K562 (cell line): ENCODE measurements at regions not wholly inside any gene's neighbourhood (a gene's known extent, or its start where the extent isn't known, plus 50 kb on each side); places are given as distances from the start of the nearest gene placed in this dataset.
A peak's percentile ranks its signal among the peaks of the same experiment; 100 is the strongest.

ENCODE experiments used
- ATAC-seq: fragments of 200-7000 bp; cut with Tn5 transposase; 3 replicates; pipeline ENCODE4 v1.9.1; 2020; ENCODE audit warnings: moderate library complexity
- BruUV-seq: library from RNA; stranded (reverse); fragments of 400-500 nt; replicated peaks from 2 replicates; lab custom pipeline; 2021; lab: Mats Ljungman, UMichigan
- CTCF ChIA-PET: fragments of 300-600 bp; formaldehyde crosslinking; extraction: SDS; loops from one replicate; lab custom pipeline; 2021; ENCODE audit warnings: low intra/inter-chr PET ratio; lab: Yijun Ruan, JAX
- POLR2A ChIA-PET: fragments of 300-600, 350-650 bp; sonication (Branson Sonifier 250); formaldehyde crosslinking; extraction: SDS; loops from one replicate; lab custom pipeline; 2021; ENCODE audit warnings: antibody characterized with exemption, inconsistent platforms; lab: Yijun Ruan, JAX
- DNase-seq, 4 experiments: peaks; one replicate each; pipeline versions ENCODE4 v3.0.0 to v3.0.0-alpha.2; 2011 to 2018; ENCODE audit warnings: low spot score in 3 of 4, mixed read lengths in 3 of 4; ENCODE audit errors: extremely low read depth in 1 of 4
- FAIRE-seq: peaks from 2 replicates; lab custom pipeline; 2011; peaks lifted over from hg19 to GRCh38; lab: Jason Lieb, UNC
- H2AFZ ChIP-seq: 2 replicates; pipeline ENCODE4 v1.6.0; 2011; ENCODE audit warnings: low read depth, low read length, control low read depth, inconsistent platforms
- H3K27ac ChIP-seq: fragments of 200-600 bp; 3 replicates; pipeline ENCODE4 v1.8.0; 2011; ENCODE audit warnings: low read depth, mild to moderate bottlenecking, control low read depth, inconsistent platforms, low read length, moderate library complexity, mixed read lengths; ENCODE audit errors: extremely low read depth
- H3K27me3 ChIP-seq, 2 experiments: fragments of 300-600 bp in 1 of 2; 2 replicates in 1 of 2; 3 replicates in 1 of 2; pipeline versions ENCODE4 v1.6.0 to v1.8.0; 2011; ENCODE audit warnings: inconsistent platforms in 2 of 2, low read length in 2 of 2, mild to moderate bottlenecking in 1 of 2, mixed read lengths in 1 of 2, moderate library complexity in 1 of 2; ENCODE audit not compliant: control insufficient read depth in 2 of 2, insufficient read depth in 2 of 2
- H3K36me3 ChIP-seq: fragments of 300-600 bp; 3 replicates; pipeline ENCODE4 v1.8.0; 2011; ENCODE audit warnings: mild to moderate bottlenecking, low read length, inconsistent platforms; ENCODE audit not compliant: control insufficient read depth, insufficient read depth
- H3K4me1 ChIP-seq, 2 experiments: fragments of 200-600 bp in 1 of 2; replicated peaks in 1 of 2; 2 replicates in 1 of 2; 3 replicates in 1 of 2; pipeline versions ENCODE4 v1.5.1 to v1.8.0; 2011; ENCODE audit warnings: inconsistent platforms in 2 of 2, low read length in 2 of 2, mild to moderate bottlenecking in 1 of 2, mixed read lengths in 1 of 2, moderate library complexity in 1 of 2; ENCODE audit not compliant: control insufficient read depth in 2 of 2, insufficient read depth in 2 of 2
- H3K4me2 ChIP-seq: 2 replicates; pipeline ENCODE4 v1.6.1; 2011; ENCODE audit warnings: low read length, control low read depth, inconsistent platforms, mixed read lengths; ENCODE audit not compliant: insufficient read depth
- H3K4me3 ChIP-seq: fragments of 200-600 bp; sonication (generic), shearing (Covaris generic); 2 replicates; pipeline ENCODE4 v1.5.1; 2016; ENCODE audit warnings: control low read depth, inconsistent platforms
- H3K79me2 ChIP-seq: fragments of 200-600 bp; 3 replicates; pipeline ENCODE4 v1.8.0; 2011; ENCODE audit warnings: low read length, inconsistent platforms; ENCODE audit not compliant: control insufficient read depth, insufficient read depth
- H3K9ac ChIP-seq, 2 experiments: 2 replicates each; pipeline versions ENCODE4 v1.6.0 to v1.6.1; 2011; ENCODE audit warnings: low read depth in 2 of 2, low read length in 2 of 2, control low read depth in 1 of 2, inconsistent platforms in 1 of 2, mild to moderate bottlenecking in 1 of 2, mixed read lengths in 1 of 2; ENCODE audit not compliant: insufficient read depth in 1 of 2
- H3K9me1 ChIP-seq: one replicate; pipeline ENCODE4 v1.6.0; 2011; ENCODE audit warnings: inconsistent platforms, mild to moderate bottlenecking, low read length, moderate library complexity; ENCODE audit not compliant: control insufficient read depth, insufficient read depth
- H3K9me3 ChIP-seq: replicated peaks from 2 replicates; pipeline ENCODE4 v1.5.1; 2011; ENCODE audit warnings: low read depth, low read length, inconsistent platforms; ENCODE audit not compliant: control insufficient read depth, insufficient read depth
- H4K20me1 ChIP-seq: replicated peaks from 2 replicates; pipeline ENCODE4 v1.6.1; 2011; ENCODE audit warnings: low read length, inconsistent platforms, mixed read lengths; ENCODE audit not compliant: control insufficient read depth, insufficient read depth
- CHCHD3 ChIP-seq: fragments of 250-450 bp; sonication (Bioruptor Pico); IDR thresholded peaks from 2 replicates; pipeline ENCODE4 v2.1.2; 2022; ENCODE audit warnings: mild to moderate bottlenecking
- ESRRA ChIP-seq: fragments of 450-650 bp; IDR thresholded peaks from 2 replicates; pipeline ENCODE4 v1.6.1; 2014; ENCODE audit warnings: low read depth, mild to moderate bottlenecking, moderate library complexity, borderline replicate concordance
- MTA1 ChIP-seq: fragments of 450-650 bp; IDR thresholded peaks from 2 replicates; pipeline ENCODE4 v1.6.1; 2017; ENCODE audit warnings: borderline replicate concordance
- NR2C2 ChIP-seq, 2 experiments: fragments of 200-800 bp in 1 of 2; sonication (Bioruptor generic) in 1 of 2; sonication (generic) in 1 of 2; formaldehyde crosslinking in 1 of 2; IDR thresholded peaks; 2 replicates each; pipeline versions ENCODE4 v1.6.1 to v1.8.0; 2016 to 2022; ENCODE audit warnings: mild to moderate bottlenecking in 1 of 2, missing compliant biosample characterization in 1 of 2, missing genetic modification characterization in 1 of 2, missing genetic modification reagents in 1 of 2
- RBM22 ChIP-seq: fragments of 200-400 bp; formaldehyde crosslinking; IDR thresholded peaks from 2 replicates; pipeline ENCODE4 v1.6.1; 2018; ENCODE audit warnings: low read length, low read depth; ENCODE audit not compliant: poor library complexity, severe bottlenecking
- SNRNP70 ChIP-seq: fragments of 200-400 bp; formaldehyde crosslinking; optimal IDR thresholded peaks from 2 replicates; pipeline ENCODE3; 2017; ENCODE audit warnings: low read depth, low read length
- TFE3 ChIP-seq: fragments of 450-650 bp; formaldehyde crosslinking; IDR thresholded peaks from 2 replicates; pipeline ENCODE4 v1.4.0; 2020; ENCODE audit warnings: mild to moderate bottlenecking, mixed read lengths
- WGBS: fragments of 100-300 bp; shearing (Covaris generic); methylation state at CpG from one replicate; pipeline ENCODE4 v1.1.6; 2016; ENCODE audit warnings: low coverage, mixed read lengths; ENCODE audit not compliant: insufficient coverage; ENCODE audit errors: missing lambda C conversion rate; 5-methylcytosine and 5-hydroxymethylcytosine counted together
- in situ Hi-C: fragments of 300-500 bp; cut with MboI; formaldehyde crosslinking; loops from 4 replicates; pipeline ENCODE4 v1.15.0; 2018; ENCODE audit warnings: inconsistent platforms, mixed read lengths
- intact Hi-C: fragments of 100-400 bp; cut with micrococcal nuclease; formaldehyde crosslinking; loops from 2 replicates; pipeline ENCODE4 v1.14.2; 2022

GRCh38 chr20:17809362-17810061 is 109.7 kb downstream of the BANF2 start (continued):
- TF ChIP-seq TFE3 (CRISPR knock-in tag) (no peak), MTA1 (no peak), SNRNP70 (no peak), CHCHD3 (CRISPR knock-in tag) (no peak), RBM22 (no peak)
- TF ChIP-seq, all 486 proteins: peak for 0

GRCh38 chr20:17808782-17809181 is 109.0 kb downstream of the BANF2 start:
- in situ Hi-C loops: no loop called here

More at GRCh38 chr20:17808782-17809181, 109.0 kb downstream of the BANF2 start:
- POLR2A ChIA-PET: no interaction called here
- FAIRE-seq: no peak
- CTCF ChIA-PET: no interaction called here
- Histone ChIP-seq H3K27ac (no peak overlapping the region), H2AFZ (no peak overlapping the region), H4K20me1 (no peaks in the 10 kb centered on the region; the same call in 1 of the 2 replicates), H3K4me2 (no peak overlapping the region), H3K36me3 (no peaks in the 10 kb centered on the region), H3K9ac (no peak overlapping the region), H3K27me3 (peaks cover 0 to 13% of the 10 kb centered on the region in 2 experiments; a peak in 2 of 5 replicates), H3K4me3 (no peak overlapping the region), H3K4me1 (peaks cover 0 to 7% of the 10 kb centered on the region in 2 experiments; a peak in 2 of 5 replicates), H3K9me1 (no peaks in the 10 kb centered on the region), H3K79me2 (no peaks in the 10 kb centered on the region), H3K9me3 (no peaks in the 10 kb centered on the region)
- no peak for DNase-seq
- WGBS: 9% methylated on average over 4 of the region's 5 CpGs
- no peak for ATAC-seq
- intact Hi-C loops: no loop called here
- BruUV-seq: no TSS peak
- TF ChIP-seq NR2C2 (CRISPR knock-in tag; IDR thresholded peaks at IDR 0.05): no peak
- no peak for TF ChIP-seq NR2C2 (tag; IDR thresholded peaks at IDR 0.05)
- 0 out of 2 replicates have a peak, but pooled peaks have one; percentile 13 for TF ChIP-seq ESRRA
